GM18505 (cell line): ENCODE measurements at regions not wholly inside any gene's neighbourhood (a gene's known extent, or its start where the extent isn't known, plus 50 kb on each side); places are given as distances from the start of the nearest gene placed in this dataset.

ENCODE experiments used
- ATAC-seq: cut with Tn5 transposase; IDR thresholded peaks from one replicate; pipeline ENCODE4 v1.9.1; 2021; ENCODE audit not compliant: unreplicated experiment
- POLR2A ChIP-seq: IDR thresholded peaks from 4 replicates; pipeline ENCODE4 v1.6.1; 2011; ENCODE audit warnings: borderline replicate concordance; ENCODE audit not compliant: insufficient read depth, insufficient read length; ENCODE audit errors: extremely low read depth

DNA sequence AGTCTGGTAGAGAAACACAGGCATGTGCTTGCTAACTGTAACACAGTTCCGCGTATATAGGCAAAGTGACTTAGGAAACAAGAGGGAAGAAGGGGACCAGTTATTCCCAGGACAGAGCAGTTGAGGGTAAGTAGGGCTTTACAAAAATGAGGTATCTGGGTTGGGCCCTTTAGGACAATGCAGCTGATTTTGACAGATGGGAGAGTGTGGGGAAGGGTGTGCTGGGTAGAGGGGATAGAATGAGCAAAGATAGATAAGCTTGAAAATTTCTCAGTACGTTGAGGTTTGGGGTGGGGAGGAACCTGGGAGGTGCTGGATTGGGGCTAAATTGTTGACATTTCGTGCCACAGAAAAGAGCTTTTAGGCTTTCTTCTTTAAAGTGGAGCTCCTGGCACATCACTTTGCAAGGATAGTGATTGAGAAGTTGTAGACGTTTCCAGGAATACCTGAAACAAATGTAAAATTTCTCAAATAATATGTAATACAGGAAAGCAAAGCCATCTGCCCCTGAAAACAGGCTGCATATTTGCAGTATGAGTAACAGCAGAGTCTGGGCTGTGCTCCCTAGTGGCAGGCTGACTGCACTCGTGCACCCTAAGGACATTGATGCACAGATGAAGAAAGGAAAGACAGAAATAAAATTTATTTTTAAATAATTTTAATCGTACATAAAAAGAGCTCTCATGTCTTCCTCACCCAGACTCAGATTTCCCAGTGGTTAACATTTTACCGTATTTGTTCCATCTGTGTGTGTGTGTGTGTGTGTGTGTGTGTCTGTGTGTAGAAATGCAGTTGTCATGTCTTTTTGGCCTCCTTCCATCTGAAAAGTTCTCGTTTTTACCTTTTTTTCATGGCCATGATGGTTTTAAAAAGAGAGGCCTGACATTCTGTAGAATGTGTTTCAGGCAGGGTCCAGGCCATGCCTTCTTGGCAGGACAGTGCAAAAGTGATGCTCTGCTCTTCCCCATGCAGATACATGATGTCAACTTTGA, 144.9 kb upstream of the DMRT1 start:
- no peak for TF ChIP-seq POLR2A
- ATAC-seq, result no peak

GRCh38 chr9:698276-698675, 143.2 kb upstream of the DMRT1 start:
- no peak for TF ChIP-seq POLR2A
- ATAC-seq, result no peak

GRCh38 chr9:698954-699353, 142.5 kb upstream of the DMRT1 start:
- no peak for TF ChIP-seq POLR2A
- ATAC-seq, result no peak

GRCh38 chr9:699396-699795, 142.1 kb upstream of the DMRT1 start:
- no peak for ATAC-seq
- TF ChIP-seq POLR2A, result no peak

- ATAC-seq, result no peak
Observed at GRCh38 chr9:700365-701282, 140.9 kb upstream of the DMRT1 start.

GRCh38 chr9:703392-703791, 138.1 kb upstream of the DMRT1 start:
- ATAC-seq, result no peak

More at GRCh38 chr9:700365-701282, 140.9 kb upstream of the DMRT1 start:
- TF ChIP-seq POLR2A, result no peak

DNA sequence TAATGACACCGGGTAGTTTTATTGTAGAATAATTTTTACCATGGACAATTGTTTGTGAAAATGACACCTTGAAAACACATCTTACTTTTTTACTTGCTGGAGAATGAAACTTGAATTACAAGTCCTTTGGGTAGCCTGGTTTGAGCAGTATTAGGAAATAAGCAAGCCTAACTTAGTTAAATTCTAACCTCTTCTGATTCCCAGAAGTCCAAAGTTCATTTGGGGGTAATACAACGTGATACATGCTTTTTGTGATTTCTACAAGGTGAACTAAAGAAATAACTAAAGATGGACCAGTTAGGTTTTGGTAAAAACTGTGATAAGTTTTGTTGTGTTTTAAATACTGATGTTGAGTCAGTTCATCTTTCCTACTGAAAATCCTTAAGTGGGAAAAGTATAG, 135.4 kb upstream of the DMRT1 start:
- no peak for TF ChIP-seq POLR2A
- no peak for ATAC-seq

More at GRCh38 chr9:703392-703791, 138.1 kb upstream of the DMRT1 start:
- TF ChIP-seq POLR2A, result no peak

GRCh38 chr9:706606-707459, 134.7 kb upstream of the DMRT1 start:
- no peak for ATAC-seq
- TF ChIP-seq POLR2A, result no peak

DNA sequence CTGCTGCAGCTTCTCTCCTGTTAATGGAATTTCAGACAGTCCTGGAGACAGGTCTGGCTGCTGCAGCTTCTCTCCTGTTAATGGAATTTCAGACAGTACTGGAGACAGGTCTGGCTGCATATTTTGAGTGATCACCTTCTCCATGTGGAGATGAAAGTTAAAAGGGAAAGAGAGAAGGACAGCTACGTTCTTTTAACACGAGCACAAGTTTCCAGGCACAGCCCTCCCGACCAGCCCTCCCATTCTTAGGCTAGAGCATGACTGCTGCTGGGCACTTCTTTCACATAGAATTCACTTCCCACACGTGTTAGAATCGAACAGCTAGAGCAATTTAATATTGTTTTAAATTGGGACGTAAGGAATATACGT, 133.3 kb upstream of the DMRT1 start:
- no peak for ATAC-seq
- TF ChIP-seq POLR2A, result no peak

DNA sequence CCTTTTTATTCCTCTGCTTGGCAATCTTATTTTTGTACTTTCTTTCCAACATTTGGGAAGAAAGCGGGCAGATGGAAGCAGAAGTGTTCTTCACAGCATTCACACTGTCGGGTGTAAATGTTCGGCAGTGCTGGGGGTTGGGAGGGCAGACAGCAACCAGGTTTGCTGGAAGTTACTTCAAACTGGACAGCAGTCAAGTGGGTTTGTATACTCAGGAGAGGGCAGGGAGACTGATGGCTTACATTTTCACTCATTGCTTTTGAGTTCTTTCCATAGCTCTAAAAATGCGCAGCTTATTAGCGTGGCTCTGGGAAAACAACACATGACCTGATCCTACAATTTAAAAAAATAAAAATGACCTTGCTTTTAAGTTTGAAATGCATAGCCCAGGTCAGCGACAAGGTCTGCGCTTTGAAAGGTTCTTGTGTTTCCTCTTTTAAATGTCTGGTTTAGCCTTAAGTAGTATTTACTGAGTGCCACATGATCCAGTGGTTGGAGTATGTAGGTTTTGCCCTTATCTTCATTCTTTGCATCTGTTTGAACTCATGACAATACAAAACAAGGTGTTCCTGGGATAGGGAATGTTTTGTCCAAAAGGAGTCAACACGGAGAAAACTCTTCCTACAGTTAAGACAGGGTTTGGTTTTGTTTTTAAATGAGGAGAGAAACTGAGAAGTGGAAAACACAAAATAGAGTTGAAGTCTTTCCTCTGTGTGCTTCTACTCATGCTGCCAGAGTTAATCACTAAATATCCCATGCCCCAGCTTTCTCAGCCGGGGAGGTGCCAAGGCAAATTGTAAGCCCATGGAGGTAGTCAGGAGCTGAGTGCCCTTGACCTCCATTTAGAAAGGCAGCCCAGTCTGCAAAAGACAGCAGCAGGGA, 132.7 kb upstream of the DMRT1 start:
- no peak for ATAC-seq
- TF ChIP-seq POLR2A, result no peak

- TF ChIP-seq POLR2A, result no peak
- ATAC-seq, result no peak
Observed at GRCh38 chr9:710951-711745, 130.3 kb upstream of the DMRT1 start.
